ENCODE measurements at regions not wholly inside any gene's neighbourhood (a gene's known extent, or its start where the extent isn't known, plus 50 kb on each side); places are given as distances from the start of the nearest gene placed in this dataset.

- DNase-seq (ENCODE audit: low spot score), result no peak
Measured at GRCh38 chr1:42096554-42096953, 56.7 kb upstream of the GUCA2B start.

GRCh38 chr1:42089246-42089645 is 64.0 kb upstream of the GUCA2B start:
- no peak for DNase-seq (ENCODE audit: low spot score)

GRCh38 chr1:42086146-42086545 is 67.1 kb upstream of the GUCA2B start:
- DNase-seq (ENCODE audit: low spot score), result no peak

- DNase-seq (ENCODE audit: low spot score), result no peak
Measured at GRCh38 chr1:42085596-42085995, 67.6 kb upstream of the GUCA2B start.

- no peak for DNase-seq (ENCODE audit: low spot score)
Measured at GRCh38 chr1:42081475-42081874, 71.7 kb upstream of the GUCA2B start.

GRCh38 chr1:42075179-42075578 is 78.0 kb upstream of the GUCA2B start:
- DNase-seq (ENCODE audit: low spot score), result no peak

GRCh38 chr1:42070996-42071395 is 82.2 kb upstream of the GUCA2B start:
- DNase-seq (ENCODE audit: low spot score), result no peak

- DNase-seq (ENCODE audit: low spot score), result no peak
Measured at GRCh38 chr1:42057800-42058199, 95.4 kb upstream of the GUCA2B start.

- DNase-seq (ENCODE audit: low spot score), result no peak
Measured at GRCh38 chr1:42056460-42056859, 96.8 kb upstream of the GUCA2B start.

GRCh38 chr1:42055061-42055460 is 98.1 kb upstream of the GUCA2B start:
- DNase-seq (ENCODE audit: low spot score), result no peak

GRCh38 chr1:42052072-42052699 is 101.0 kb upstream of the GUCA2B start:
- no peak for DNase-seq (ENCODE audit: low spot score)

- no peak for DNase-seq (ENCODE audit: low spot score)
Measured at GRCh38 chr1:42047508-42047880, 105.7 kb upstream of the GUCA2B start.

- DNase-seq (ENCODE audit: low spot score), result no peak
Measured at GRCh38 chr1:42046761-42047507, 106.3 kb upstream of the GUCA2B start.

GRCh38 chr1:42044346-42044745 is 108.9 kb upstream of the GUCA2B start:
- no peak for DNase-seq (ENCODE audit: low spot score)

- DNase-seq (ENCODE audit: low spot score), result no peak
Measured at GRCh38 chr1:42043811-42044210, 109.4 kb upstream of the GUCA2B start.

GRCh38 chr1:42043182-42043581 is 110.0 kb upstream of the GUCA2B start:
- no peak for DNase-seq (ENCODE audit: low spot score)

- DNase-seq (ENCODE audit: low spot score), result no peak
Measured at GRCh38 chr1:42041031-42041430, 112.2 kb upstream of the GUCA2B start.

GRCh38 chr1:42040159-42040558 is 113.1 kb upstream of the GUCA2B start:
- DNase-seq (ENCODE audit: low spot score), result no peak

GRCh38 chr1:42038261-42038660 is 114.9 kb upstream of the GUCA2B start:
- no peak for DNase-seq (ENCODE audit: low spot score)

GRCh38 chr1:42037586-42037985 is 115.6 kb upstream of the GUCA2B start:
- no peak for DNase-seq (ENCODE audit: low spot score)

GRCh38 chr1:42037161-42037560 is 116.0 kb upstream of the GUCA2B start:
- no peak for DNase-seq (ENCODE audit: low spot score)

- DNase-seq (ENCODE audit: low spot score), result peak; percentile 99
Measured at GRCh38 chr1:42035830-42036604, 117.2 kb upstream of the GUCA2B start.
